C1 segment of cervical spinal cord (tissue), 14 donors: ENCODE measurements at regions not wholly inside any gene's neighbourhood (a gene's known extent, or its start where the extent isn't known, plus 50 kb on each side); places are given as distances from the start of the nearest gene placed in this dataset.

Experiments used
- DNase-seq, 14 donors: peaks; one replicate each; lab custom pipeline; 2025; lab: John Stamatoyannopoulos, UW

DNA sequence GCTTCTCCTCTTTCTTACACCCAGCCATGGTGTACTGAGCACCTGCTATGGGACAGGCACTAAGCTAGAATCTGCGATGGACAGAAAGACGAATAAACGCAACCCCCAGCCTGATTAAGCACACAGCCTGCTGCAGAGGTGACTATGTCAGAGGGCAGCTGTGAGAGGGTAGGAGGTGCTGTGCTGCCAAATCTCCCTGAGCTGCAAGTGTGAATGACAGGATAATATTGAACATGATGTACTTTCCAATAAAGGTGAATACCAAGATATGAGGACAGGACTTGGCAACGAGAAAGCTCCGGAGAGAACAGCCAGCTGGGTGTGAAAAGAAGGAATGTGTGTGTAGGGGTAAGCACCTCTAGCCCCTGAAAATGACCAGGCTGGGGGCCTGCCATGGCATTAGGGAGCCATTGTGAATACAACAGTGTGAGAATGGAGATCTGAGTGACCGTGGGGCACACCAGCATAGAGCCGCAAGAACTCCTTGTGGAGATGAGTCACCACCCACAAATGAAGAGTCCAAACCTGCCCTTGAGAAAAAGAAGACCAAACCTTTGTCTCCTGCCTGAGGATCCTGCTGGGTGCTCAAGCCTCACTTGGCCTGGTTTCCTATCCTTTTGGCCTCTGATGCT, 83.0 kb upstream of the ATF3 start:
- DNase-seq = no peak

DNA sequence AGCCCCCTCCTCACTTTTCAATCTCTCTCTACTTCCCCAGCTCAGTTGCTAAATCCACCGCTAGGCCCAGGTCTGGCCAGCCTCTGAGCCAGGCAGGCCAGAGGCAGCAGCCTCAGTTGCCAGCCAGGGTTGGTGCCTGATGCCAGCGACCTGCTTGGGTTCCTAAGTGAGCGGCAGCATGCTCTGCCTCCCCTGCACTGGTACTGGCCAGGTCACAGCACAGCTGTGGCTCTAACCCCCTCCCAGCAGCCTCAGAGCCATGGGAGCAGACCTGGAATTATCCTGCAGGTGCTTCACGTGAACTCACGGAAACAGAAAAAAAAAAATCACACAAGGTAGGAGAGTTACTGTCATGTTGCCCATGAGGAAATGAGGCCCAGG, 82.5 kb upstream of the ATF3 start:
- no peak for DNase-seq

GRCh38 chr1:212528501-212528900, 80.1 kb upstream of the ATF3 start:
- DNase-seq = no peak

GRCh38 chr1:212529211-212529741, 79.3 kb upstream of the ATF3 start:
- peak in 2 of 14 donors; percentile 24 to 34 for DNase-seq

DNA sequence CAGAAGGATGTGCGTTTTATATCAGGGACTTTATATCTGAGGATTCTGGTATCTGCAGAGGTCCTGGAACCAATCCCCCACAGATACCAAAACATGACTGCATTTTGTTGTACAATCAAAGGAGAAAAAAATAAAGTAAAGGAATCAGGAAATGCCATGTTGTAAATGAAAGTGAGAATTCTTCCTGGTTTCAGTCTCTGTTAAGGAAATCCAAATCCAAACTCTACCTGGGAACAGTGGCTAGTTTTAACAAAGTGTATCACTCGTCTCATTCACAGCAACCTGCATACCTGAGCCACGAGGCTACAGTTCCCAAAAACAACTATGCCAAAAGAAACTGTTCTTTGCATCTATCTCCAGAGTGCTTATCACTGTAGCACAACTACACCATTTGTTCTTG, 77.3 kb upstream of the ATF3 start:
- no peak for DNase-seq

DNA sequence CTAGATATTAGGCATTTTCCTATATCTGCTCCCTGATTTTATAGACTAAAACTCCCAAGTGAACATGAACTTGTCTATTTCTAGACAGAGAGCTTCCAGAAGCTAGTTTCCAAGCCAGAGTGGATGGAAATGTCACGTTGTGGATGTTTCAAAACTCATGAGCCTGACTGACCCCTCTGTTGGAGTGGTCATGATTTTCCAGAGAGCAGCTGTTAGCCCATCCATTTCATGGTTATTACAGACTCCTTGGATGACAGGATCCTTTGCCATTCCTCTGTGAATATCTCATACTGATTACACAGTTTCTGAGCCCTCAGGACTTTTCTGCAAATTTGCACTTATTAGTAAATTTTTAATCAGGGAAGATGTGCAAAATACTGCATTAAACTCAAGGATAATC, 76.8 kb upstream of the ATF3 start:
- no peak for DNase-seq

DNA sequence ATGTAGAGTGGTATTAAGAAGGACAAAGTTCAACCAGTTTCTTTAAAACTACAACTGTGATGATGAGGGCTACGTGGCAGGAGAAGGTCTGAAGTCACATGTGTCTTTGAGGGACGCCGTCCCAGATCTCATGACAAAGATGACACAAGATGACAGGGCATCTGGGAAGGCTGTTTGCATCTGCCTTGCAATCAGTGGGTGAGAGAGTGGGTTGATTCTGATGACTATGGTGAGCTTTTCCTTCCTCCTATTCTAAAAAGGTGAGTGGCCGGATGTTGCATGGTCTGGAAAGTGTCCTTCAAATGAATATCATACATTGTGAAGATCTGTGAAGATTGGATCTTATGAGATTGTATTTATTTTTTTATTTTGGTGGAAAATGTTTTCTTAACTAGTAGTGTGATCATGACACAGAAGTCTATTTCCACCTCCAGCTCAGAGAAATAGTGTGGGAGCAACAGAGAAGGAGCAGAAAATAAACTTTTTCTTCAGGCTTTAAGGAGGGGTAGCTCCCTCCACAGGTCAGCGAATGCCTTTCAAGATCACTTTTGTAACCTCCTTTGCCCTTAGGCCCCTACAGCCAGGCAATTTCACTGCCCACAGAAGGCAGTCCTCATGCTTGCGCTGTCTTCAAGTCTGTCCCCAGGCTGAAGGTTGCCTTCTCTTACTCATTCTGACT, 76.0 kb upstream of the ATF3 start:
- peak in 1 of 14 donors; percentile 2 for DNase-seq

DNA sequence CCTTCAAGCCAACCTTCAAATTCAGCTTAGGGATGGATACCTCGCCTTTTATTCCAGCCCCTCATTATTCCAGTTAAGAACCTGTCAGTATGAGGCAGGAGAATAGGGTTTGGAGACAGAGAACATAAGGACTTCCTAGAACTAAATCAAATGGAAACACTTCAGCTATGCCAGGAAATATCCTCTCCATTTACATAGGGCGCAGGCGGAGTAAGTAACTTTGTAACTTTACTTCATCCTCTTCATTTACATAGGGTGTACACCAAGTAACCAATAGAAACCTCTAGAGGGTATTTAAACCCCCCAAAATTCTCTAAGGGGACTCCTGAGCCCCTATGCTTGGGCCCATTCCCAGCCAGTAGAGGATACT, 75.4 kb upstream of the ATF3 start:
- no peak for DNase-seq

GRCh38 chr1:212536586-212536985, 72.0 kb upstream of the ATF3 start:
- no peak for DNase-seq

- DNase-seq = no peak
Observed at GRCh38 chr1:212537610-212538009, 71.0 kb upstream of the ATF3 start.

DNA sequence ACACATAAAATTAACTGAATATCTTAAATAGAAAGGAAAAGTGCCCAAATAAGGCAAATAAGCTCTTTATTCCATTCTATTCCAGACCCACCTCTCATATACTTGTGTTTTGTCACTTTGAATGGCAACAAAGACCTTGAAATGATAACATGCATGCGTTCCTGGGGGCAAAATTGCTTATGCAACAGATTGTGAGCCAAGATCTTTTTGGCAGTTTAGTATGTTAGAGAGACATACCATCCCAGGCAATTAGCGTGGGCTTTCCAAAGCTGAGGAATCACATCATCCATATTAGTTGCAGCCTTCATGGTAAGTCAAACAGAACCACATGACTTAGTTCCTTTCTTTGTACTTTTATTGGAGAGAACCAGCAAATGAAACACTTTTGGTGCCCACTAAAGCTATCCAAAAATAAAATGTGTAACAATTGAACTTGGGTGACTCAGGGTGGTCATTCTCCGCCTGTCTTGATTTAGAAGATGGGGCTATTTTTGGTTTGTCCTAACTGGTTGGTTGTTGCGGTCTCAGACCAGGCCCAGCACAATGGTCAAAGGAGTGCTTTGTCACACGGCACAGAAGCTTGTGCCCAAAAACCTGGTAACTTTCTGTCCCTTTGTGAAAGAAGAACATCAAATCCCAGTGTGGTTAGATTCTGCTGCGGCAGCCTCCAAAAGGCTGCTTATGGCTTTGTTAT, 68.7 kb upstream of the ATF3 start:
- DNase-seq = peak in 5 of 14 donors; percentile 14 to 39 (median 25)

GRCh38 chr1:212542761-212543187, 65.8 kb upstream of the ATF3 start:
- no peak for DNase-seq

DNA sequence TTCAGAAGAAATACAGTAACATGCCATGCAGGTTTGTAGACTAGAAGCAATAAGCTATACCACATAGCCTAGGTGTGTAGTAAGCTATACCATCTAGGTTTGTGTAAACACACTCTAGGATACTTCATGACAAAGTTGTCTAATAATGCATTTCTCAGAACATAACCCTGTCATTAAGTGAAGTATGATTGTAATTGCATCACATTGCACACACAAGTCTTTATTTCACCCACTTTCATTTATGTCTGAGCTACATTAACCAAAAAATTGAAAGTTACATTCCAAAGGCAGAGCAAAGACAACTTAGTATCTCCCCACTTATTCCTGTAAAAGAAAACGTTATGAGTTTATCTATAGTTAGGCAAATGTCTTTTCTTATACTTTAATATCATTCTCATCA, 64.5 kb upstream of the ATF3 start:
- DNase-seq = no peak

DNA sequence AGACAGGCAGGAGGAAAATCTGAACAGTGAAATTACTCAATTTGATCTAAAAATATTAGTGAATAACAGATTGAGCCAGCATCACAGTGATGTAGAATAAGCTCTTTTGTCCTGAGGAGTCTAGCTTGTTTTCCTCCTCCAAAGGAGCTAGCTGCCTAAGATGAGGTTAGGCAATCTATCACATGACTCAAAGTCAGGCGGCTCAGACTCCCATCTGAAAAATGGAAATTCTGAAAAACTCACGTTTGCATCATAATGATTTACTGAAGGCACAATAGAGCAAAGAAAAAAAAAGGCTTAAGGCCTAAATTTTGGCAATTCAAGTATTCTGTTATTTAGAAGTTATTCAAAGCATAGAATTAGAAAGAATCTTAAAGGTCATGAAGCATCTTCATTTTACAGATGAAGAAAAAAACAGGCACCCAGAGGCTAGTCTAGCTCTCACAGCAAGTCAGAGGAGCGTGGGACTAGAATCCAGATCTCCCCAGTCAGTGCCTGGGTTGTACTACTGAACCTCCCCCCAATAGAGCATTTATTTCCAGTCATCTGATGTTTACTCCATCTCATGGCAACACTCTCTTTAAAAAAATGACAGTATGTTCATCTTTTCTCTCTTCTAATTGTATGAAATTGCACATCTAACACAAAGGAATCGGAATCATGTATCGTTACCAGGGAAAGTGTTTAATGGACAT, 62.5 kb upstream of the ATF3 start:
- no peak for DNase-seq

- no peak for DNase-seq
Observed at GRCh38 chr1:212549503-212550017, 59.0 kb upstream of the ATF3 start.

DNA sequence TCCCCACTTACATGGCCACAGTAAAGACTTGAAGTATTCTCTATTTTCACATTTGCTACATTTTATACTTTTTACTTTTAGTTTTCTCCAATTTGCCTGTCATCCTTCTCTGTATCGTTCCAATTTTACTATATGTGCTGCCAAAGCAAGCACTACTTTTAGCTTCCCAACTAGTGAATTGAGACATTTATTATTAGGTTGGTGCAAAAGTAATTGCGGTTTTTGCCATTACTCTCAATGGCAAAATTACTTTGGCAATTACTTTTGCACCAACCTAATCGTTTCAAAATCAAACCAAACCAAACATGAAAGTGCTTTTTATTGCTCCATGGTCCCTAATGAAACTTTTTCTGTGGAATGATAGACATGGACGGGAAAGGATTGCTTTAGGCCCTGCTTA, 56.6 kb upstream of the ATF3 start:
- DNase-seq = no peak

GRCh38 chr1:212553676-212554075, 54.9 kb upstream of the ATF3 start:
- DNase-seq = no peak

GRCh38 chr1:212554401-212554800, 54.2 kb upstream of the ATF3 start:
- no peak for DNase-seq

DNA sequence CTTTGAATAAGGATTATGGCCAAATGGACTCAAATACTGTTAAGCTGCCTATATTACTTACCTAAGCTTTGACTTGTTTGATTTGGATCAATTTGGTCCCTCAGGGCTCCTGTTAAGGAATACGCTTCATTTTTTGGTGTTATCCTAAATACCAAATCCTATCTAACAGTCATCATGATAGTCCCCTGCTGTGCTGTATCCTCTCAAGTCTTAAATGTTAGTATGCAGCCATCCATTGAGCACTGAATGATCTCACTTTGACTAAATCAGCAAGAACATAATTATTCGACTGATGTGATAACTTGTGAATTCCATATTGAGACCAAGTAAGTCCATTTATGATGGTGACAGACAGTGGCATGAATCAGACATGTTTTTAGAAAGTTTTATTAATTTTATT, 53.1 kb upstream of the ATF3 start:
- no peak for DNase-seq

- DNase-seq = no peak
Observed at GRCh38 chr1:212556822-212557549, 51.6 kb upstream of the ATF3 start.
